Calu3 (cell line): ENCODE measurements at regions not wholly inside any gene's neighbourhood (a gene's known extent, or its start where the extent isn't known, plus 50 kb on each side); places are given as distances from the start of the nearest gene placed in this dataset.

Experiments
- BruUV-seq: library from RNA; stranded (reverse); fragments of 400-500 nt; replicated peaks from 2 replicates; lab custom pipeline; 2021; lab: Mats Ljungman, UMichigan
- CTCF ChIA-PET: fragments of 300-600 bp; sonication (Branson Sonifier 250); formaldehyde crosslinking; loops from one replicate; lab custom pipeline; 2022; ENCODE audit warnings: antibody characterized with exemption; lab: Charles Lee
- DNase-seq: peaks from one replicate; pipeline ENCODE4 v3.0.0; 2022
- H3K27ac Mint-ChIP-seq: one replicate; pipeline ENCODE4 v1.8.0; 2022; ENCODE audit warnings: mixed read lengths; ENCODE audit not compliant: unreplicated experiment
- H3K27me3 Mint-ChIP-seq: one replicate; pipeline ENCODE4 v1.8.0; 2022; ENCODE audit warnings: mixed read lengths; ENCODE audit not compliant: unreplicated experiment
- H3K36me3 Mint-ChIP-seq: one replicate; pipeline ENCODE4 v1.8.0; 2022; ENCODE audit warnings: mild to moderate bottlenecking, moderate library complexity, mixed read lengths; ENCODE audit not compliant: insufficient read depth, unreplicated experiment
- H3K4me1 Mint-ChIP-seq: one replicate; pipeline ENCODE4 v1.8.0; 2022; ENCODE audit warnings: mild to moderate bottlenecking, low read depth, mixed read lengths; ENCODE audit not compliant: unreplicated experiment
- H3K4me3 Mint-ChIP-seq: one replicate; pipeline ENCODE4 v1.8.0; 2022; ENCODE audit warnings: mild to moderate bottlenecking, low read depth, moderate library complexity, mixed read lengths; ENCODE audit not compliant: unreplicated experiment
- H3K9me3 Mint-ChIP-seq: one replicate; pipeline ENCODE4 v1.8.0; 2022; ENCODE audit warnings: low read depth, mixed read lengths; ENCODE audit not compliant: unreplicated experiment
- intact Hi-C: fragments of 100-400 bp; cut with micrococcal nuclease; formaldehyde crosslinking; loops from one replicate; pipeline ENCODE4 v1.10.0; 2022; ENCODE audit not compliant: unreplicated experiment
- TF ChIP-seq, protein P1 (sequence below): fragments of 200-600 bp; IDR thresholded peaks from one replicate; pipeline ENCODE4 v1.8.0; 2022; ENCODE audit warnings: antibody characterized with exemption; ENCODE audit not compliant: unreplicated experiment

DNA sequence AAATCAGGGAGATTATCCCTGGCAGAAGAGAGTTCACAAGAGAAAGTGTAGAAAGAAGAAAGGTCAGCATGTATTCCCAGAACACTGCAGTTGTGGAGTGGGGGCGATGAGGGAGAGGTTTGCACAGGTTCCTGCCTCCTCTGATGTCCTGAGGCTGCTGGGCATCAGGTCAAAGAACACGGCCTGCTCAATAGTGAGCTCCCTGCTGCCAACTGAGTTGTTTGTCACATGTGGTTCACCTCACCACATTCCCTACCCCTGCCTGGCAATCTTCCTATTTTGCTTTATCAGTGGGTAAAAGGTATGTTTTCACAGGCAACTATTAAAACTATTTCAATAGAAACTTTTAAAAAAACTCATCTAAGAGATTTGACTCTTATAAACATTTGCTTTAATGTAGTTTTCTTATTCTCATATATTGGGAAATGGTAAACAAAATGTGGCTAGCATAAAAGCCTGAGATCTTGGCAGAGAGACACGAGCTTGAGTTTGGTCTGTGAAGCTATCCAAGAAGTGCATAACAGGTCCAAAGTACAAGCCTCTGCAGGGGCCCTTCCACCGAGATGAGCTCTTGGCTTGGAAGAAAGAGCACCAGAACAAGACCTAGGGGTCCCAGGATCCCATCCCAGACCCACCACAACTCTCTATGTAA is 123.9 kb upstream of the SRD5A2 start:
- no peaks in the 10 kb centered on the region for H3K36me3 Mint-ChIP-seq
- BruUV-seq, result no TSS peak
- H3K4me3 Mint-ChIP-seq, result no peak overlapping the region
- TF ChIP-seq, protein P1, sequence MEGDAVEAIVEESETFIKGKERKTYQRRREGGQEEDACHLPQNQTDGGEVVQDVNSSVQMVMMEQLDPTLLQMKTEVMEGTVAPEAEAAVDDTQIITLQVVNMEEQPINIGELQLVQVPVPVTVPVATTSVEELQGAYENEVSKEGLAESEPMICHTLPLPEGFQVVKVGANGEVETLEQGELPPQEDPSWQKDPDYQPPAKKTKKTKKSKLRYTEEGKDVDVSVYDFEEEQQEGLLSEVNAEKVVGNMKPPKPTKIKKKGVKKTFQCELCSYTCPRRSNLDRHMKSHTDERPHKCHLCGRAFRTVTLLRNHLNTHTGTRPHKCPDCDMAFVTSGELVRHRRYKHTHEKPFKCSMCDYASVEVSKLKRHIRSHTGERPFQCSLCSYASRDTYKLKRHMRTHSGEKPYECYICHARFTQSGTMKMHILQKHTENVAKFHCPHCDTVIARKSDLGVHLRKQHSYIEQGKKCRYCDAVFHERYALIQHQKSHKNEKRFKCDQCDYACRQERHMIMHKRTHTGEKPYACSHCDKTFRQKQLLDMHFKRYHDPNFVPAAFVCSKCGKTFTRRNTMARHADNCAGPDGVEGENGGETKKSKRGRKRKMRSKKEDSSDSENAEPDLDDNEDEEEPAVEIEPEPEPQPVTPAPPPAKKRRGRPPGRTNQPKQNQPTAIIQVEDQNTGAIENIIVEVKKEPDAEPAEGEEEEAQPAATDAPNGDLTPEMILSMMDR, result no peak
- intact Hi-C loops, result no loop called here
- DNase-seq, result no peak
- no peak overlapping the region for H3K27ac Mint-ChIP-seq
- peaks cover 10% of the 10 kb centered on the region for H3K27me3 Mint-ChIP-seq
- peaks cover 2% of the 10 kb centered on the region for H3K9me3 Mint-ChIP-seq
- peaks cover 9% of the 10 kb centered on the region for H3K4me1 Mint-ChIP-seq
- CTCF ChIA-PET, result no interaction called here

DNA sequence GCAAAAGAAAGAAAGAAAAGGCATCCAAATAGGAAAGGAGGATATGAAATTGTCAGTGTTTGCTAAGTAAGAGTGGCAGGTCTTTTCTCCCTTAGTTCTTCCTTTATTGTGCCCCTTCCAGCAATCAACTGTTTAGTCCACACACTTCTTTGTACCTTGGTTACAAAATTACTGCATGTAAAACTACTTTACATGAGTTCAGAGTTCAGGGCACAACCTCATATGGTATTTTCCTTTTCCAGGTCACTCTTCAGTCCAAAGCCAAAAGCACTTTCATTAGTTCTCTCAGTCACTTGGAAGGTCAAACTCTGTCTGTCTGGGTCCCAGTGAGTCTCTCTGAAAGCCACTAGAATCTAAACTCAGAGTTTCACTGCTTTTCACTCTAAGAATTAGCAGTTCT is 122.5 kb upstream of the SRD5A2 start:
- BruUV-seq, result no TSS peak
- Mint-ChIP-seq H3K9me3 (peaks cover 2% of the 10 kb centered on the region), H3K36me3 (no peaks in the 10 kb centered on the region), H3K27ac (no peak overlapping the region), H3K4me1 (peaks cover 9% of the 10 kb centered on the region), H3K27me3 (peaks cover 10% of the 10 kb centered on the region), H3K4me3 (no peak overlapping the region)
- intact Hi-C loops, result no loop called here
- CTCF ChIA-PET, result no interaction called here
- TF ChIP-seq, protein P1, result no peak
- no peak for DNase-seq

DNA sequence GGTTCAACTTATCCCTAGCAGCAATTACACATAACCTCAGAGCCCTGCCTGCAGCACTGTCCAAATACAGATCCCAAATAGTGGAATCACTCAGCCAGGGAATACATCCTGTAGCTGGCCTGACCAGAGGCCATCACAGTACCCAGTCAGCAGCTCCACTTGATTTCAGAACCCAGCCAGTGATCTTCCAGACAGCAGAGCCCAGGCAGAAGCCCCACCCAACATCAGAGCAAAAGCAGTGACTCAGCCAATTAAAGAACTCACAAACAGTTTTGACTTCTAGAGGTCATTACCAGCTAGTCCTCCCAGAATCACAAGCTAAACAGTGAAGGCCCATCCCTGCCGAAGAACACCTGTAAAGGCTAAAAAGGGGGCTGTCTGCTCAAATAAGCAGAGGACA is 118.0 kb upstream of the SRD5A2 start:
- TF ChIP-seq, protein P1, result no peak
- no peak for DNase-seq
- no TSS peak for BruUV-seq
- peaks cover 8% of the 10 kb centered on the region for H3K27me3 Mint-ChIP-seq
- no peak overlapping the region for H3K27ac Mint-ChIP-seq
- no peaks in the 10 kb centered on the region for H3K36me3 Mint-ChIP-seq
- peaks cover 10% of the 10 kb centered on the region for H3K9me3 Mint-ChIP-seq
- CTCF ChIA-PET, result no interaction called here
- H3K4me1 Mint-ChIP-seq, result peaks cover 7% of the 10 kb centered on the region
- no peak overlapping the region for H3K4me3 Mint-ChIP-seq
- intact Hi-C loops, result no loop called here

DNA sequence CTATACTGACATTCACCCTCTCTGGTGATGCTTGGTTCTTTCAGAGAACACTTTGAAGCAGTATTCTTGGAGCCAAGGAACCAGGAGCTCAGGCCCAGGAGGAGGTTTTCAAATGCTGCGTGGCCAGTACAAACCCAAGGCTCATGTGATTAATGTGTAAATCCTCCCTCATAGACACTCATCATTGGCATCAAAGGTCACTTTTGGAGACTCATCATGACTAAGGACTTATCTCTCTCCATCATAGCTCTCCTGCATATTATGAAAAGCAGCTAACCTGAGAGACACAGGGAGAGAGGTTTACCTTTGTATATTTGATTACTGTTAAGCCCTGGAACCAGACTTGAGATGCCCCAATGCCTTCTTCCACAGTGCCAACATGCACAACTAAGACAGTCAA is 115.3 kb upstream of the SRD5A2 start:
- H3K36me3 Mint-ChIP-seq, result no peaks in the 10 kb centered on the region
- no peak for DNase-seq
- H3K27me3 Mint-ChIP-seq, result no peaks in the 10 kb centered on the region
- peaks cover 15% of the 10 kb centered on the region for H3K9me3 Mint-ChIP-seq
- intact Hi-C loops, result no loop called here
- CTCF ChIA-PET, result interaction anchor here (0.6 kb wide), 1 partner anchor 103 kb away, joined by 3 read pairs; no protein-coding TSS in a partner anchor
- BruUV-seq, result no TSS peak
- no peak overlapping the region for H3K27ac Mint-ChIP-seq
- H3K4me1 Mint-ChIP-seq, result peaks cover 7% of the 10 kb centered on the region
- H3K4me3 Mint-ChIP-seq, result no peak overlapping the region
- TF ChIP-seq, protein P1, result no peak
